Spleen (tissue), 11 donors: ENCODE measurements at regions not wholly inside any gene's neighbourhood (a gene's known extent, or its start where the extent isn't known, plus 50 kb on each side); places are given as distances from the start of the nearest gene placed in this dataset.

Experiments
- DNase-seq: peaks from one replicate; pipeline ENCODE4 v3.0.0-alpha.2; 2020
- H3K27ac ChIP-seq, 8 donors: fragments of 200-600 bp; sonication (generic) in 7 of 8; 1 replicate in 4 of 8; 2 replicates in 4 of 8; pipeline versions ENCODE4 v1.5.0 to v1.8.0; 2016 to 2021; ENCODE audit warnings: inconsistent platforms in 4 of 8, mild to moderate bottlenecking in 4 of 8, moderate library complexity in 1 of 8
- H3K27me3 ChIP-seq, 7 donors: fragments of 200-600 bp; sonication (generic) in 6 of 7; replicated peaks in 1 of 7; 1 replicate in 4 of 7; 2 replicates in 3 of 7; pipeline versions ENCODE4 v1.5.0 to v1.8.0; 2016 to 2021; ENCODE audit warnings: inconsistent platforms in 3 of 7, mild to moderate bottlenecking in 1 of 7
- H3K36me3 ChIP-seq, 6 donors: fragments of 200-600 bp; sonication (generic) in 5 of 6; 1 replicate in 4 of 6; 2 replicates in 2 of 6; pipeline versions ENCODE4 v1.5.0 to v1.8.0; 2016 to 2021; ENCODE audit warnings: inconsistent platforms in 2 of 6
- H3K4me1 ChIP-seq, 6 donors: fragments of 200-600 bp; sonication (generic) in 5 of 6; 1 replicate in 3 of 6; 2 replicates in 3 of 6; pipeline versions ENCODE4 v1.5.0 to v1.8.0; 2016 to 2021; ENCODE audit warnings: inconsistent platforms in 3 of 6
- H3K4me3 ChIP-seq, 8 donors: fragments of 200-600 bp; sonication (generic) in 7 of 8; 1 replicate in 4 of 8; 2 replicates in 4 of 8; pipeline versions ENCODE4 v1.5.0 to v1.8.0; 2016 to 2021; ENCODE audit warnings: inconsistent platforms in 4 of 8, mild to moderate bottlenecking in 4 of 8, moderate library complexity in 2 of 8
- H3K9me3 ChIP-seq, 8 donors: fragments of 200-600 bp; sonication (generic) in 7 of 8; 1 replicate in 4 of 8; 2 replicates in 4 of 8; pipeline versions ENCODE4 v1.5.0 to v1.8.0; 2016 to 2021; ENCODE audit warnings: inconsistent platforms in 4 of 8
- CTCF ChIP-seq, 11 experiments: fragments of 200-600 bp in 7 of 11; fragments of 450-650 bp in 4 of 11; sonication (generic) in 4 of 11; IDR thresholded peaks in 8 of 11; conservative IDR thresholded peaks in 3 of 11; 1 replicate in 7 of 11; 2 replicates in 4 of 11; pipeline versions ENCODE4 v1.4.0 to v1.8.0; 2016 to 2021; ENCODE audit warnings: antibody characterized with exemption in 11 of 11, inconsistent platforms in 4 of 11, mild to moderate bottlenecking in 1 of 11
- POLR2A ChIP-seq, 3 donors: fragments of 450-650 bp; IDR thresholded peaks; one replicate each; pipeline ENCODE4 v1.5.1; 2017; ENCODE audit warnings: antibody characterized with exemption in 3 of 3, mild to moderate bottlenecking in 1 of 3
- POLR2AphosphoS5 ChIP-seq, 3 donors: sonication (generic); formaldehyde crosslinking; IDR thresholded peaks; one replicate each; pipeline ENCODE4 v1.5.1; 2017; ENCODE audit warnings: antibody characterized with exemption in 3 of 3
- WGBS, 5 donors: extraction: QIAGEN DNeasy Blood & Tissue Kit in 3 of 5; methylation state at CpG; one replicate each; pipeline versions ENCODE4 v1.1.5 to v1.1.7; 2013 to 2018; 5-methylcytosine and 5-hydroxymethylcytosine counted together
- intact Hi-C: fragments of 100-400 bp; cut with DNase I; formaldehyde crosslinking; loops from one replicate; pipeline ENCODE4 v1.15.0; 2023; ENCODE audit warnings: low total_unique reads
- donor health status: healthy with polysubstance abuse.
- donor health status: DM: no; HTN: no; CAD: no; lungs with moderate emphysema.
- donor health status: DM: no; HTN: no; CAD: no.
- donor health status: Bipolar disorder and iron deficiency.
- donor health status: healthy.
- donor health status: DM: no; HTN: no; CAD: no.
- donor health status: DM: yes; HTN: yes; CAD: no.

GRCh38 chr12:131555866-131556265 lies 155.0 kb upstream of the SFSWAP start:
- Histone ChIP-seq H3K36me3 (no peaks in the 10 kb centered on the region), H3K9me3 (no peaks in the 10 kb centered on the region), H3K4me3 (no peak overlapping the region), H3K27ac (no peak overlapping the region), H3K4me1 (no peaks in the 10 kb centered on the region), H3K27me3 (peaks cover 0 to 38% (median 0%) of the 10 kb centered on the region in 7 donors)
- no peak for DNase-seq
- intact Hi-C loops, result no loop called here
- WGBS, 5 donors, result 84 to 100% (median 88%) methylated on average over 1 to 13 of the region's 13 CpGs
- no peak for TF ChIP-seq POLR2AphosphoS5 (IDR thresholded peaks at IDR 0.05)
- no peak for TF ChIP-seq POLR2A (IDR thresholded peaks at IDR 0.05)
- no peak for TF ChIP-seq CTCF (IDR thresholded peaks at IDR 0.05 in 8 of 11, conservative IDR thresholded peaks at IDR 0.05 in 3 of 11)

GRCh38 chr12:131557078-131557709 lies 153.7 kb upstream of the SFSWAP start:
- H3K4me3 ChIP-seq, result no peak overlapping the region
- no peaks in the 10 kb centered on the region for H3K36me3 ChIP-seq
- H3K4me1 ChIP-seq, result no peaks in the 10 kb centered on the region
- TF ChIP-seq CTCF (IDR thresholded peaks at IDR 0.05 in 8 of 11, conservative IDR thresholded peaks at IDR 0.05 in 3 of 11) (no peak), POLR2AphosphoS5 (IDR thresholded peaks at IDR 0.05) (no peak), POLR2A (IDR thresholded peaks at IDR 0.05) (no peak)
- intact Hi-C loops, result no loop called here
- no peak overlapping the region for H3K27ac ChIP-seq
- peaks cover 0 to 36% (median 0%) of the 10 kb centered on the region in 7 donors for H3K27me3 ChIP-seq
- WGBS, 5 donors, result 84 to 91% (median 89%) methylated on average over 18 of the region's 18 CpGs
- H3K9me3 ChIP-seq, result no peaks in the 10 kb centered on the region
- no peak for DNase-seq

- Histone ChIP-seq H3K4me3 (no peak overlapping the region), H3K4me1 (no peaks in the 10 kb centered on the region), H3K27me3 (peaks cover 0 to 28% (median 0%) of the 10 kb centered on the region in 7 donors), H3K36me3 (no peaks in the 10 kb centered on the region), H3K9me3 (no peaks in the 10 kb centered on the region), H3K27ac (no peak overlapping the region)
- DNase-seq, result no peak
- 84 to 90% (median 85%) methylated on average over 15 to 16 of the region's 17 CpGs for WGBS, 5 donors
- intact Hi-C loops, result no loop called here
- TF ChIP-seq POLR2A (IDR thresholded peaks at IDR 0.05), result no peak
- no peak for TF ChIP-seq CTCF (IDR thresholded peaks at IDR 0.05 in 8 of 11, conservative IDR thresholded peaks at IDR 0.05 in 3 of 11)
- no peak for TF ChIP-seq POLR2AphosphoS5 (IDR thresholded peaks at IDR 0.05)
Observed at GRCh38 chr12:131559517-131560516, 151.1 kb upstream of the SFSWAP start.

GRCh38 chr12:131561051-131561450 lies 149.8 kb upstream of the SFSWAP start:
- 66 to 84% (median 79%) methylated on average over 5 of the region's 5 CpGs for WGBS, 5 donors

More at GRCh38 chr12:131561051-131561450, 149.8 kb upstream of the SFSWAP start:
- intact Hi-C loops, result no loop called here
- no peak for DNase-seq
- no peak overlapping the region for H3K4me3 ChIP-seq
- peaks cover 0 to 26% (median 0%) of the 10 kb centered on the region in 7 donors for H3K27me3 ChIP-seq
- H3K4me1 ChIP-seq, result no peaks in the 10 kb centered on the region
- H3K27ac ChIP-seq, result no peak overlapping the region
- TF ChIP-seq CTCF (IDR thresholded peaks at IDR 0.05 in 8 of 11, conservative IDR thresholded peaks at IDR 0.05 in 3 of 11), result no peak
- TF ChIP-seq POLR2A (IDR thresholded peaks at IDR 0.05), result no peak
- TF ChIP-seq POLR2AphosphoS5 (IDR thresholded peaks at IDR 0.05), result no peak
- H3K36me3 ChIP-seq, result no peaks in the 10 kb centered on the region
- H3K9me3 ChIP-seq, result no peaks in the 10 kb centered on the region
